ENCODE measurements at regions not wholly inside any gene's neighbourhood (a gene's known extent, or its start where the extent isn't known, plus 50 kb on each side); places are given as distances from the start of the nearest gene placed in this dataset.

DNA sequence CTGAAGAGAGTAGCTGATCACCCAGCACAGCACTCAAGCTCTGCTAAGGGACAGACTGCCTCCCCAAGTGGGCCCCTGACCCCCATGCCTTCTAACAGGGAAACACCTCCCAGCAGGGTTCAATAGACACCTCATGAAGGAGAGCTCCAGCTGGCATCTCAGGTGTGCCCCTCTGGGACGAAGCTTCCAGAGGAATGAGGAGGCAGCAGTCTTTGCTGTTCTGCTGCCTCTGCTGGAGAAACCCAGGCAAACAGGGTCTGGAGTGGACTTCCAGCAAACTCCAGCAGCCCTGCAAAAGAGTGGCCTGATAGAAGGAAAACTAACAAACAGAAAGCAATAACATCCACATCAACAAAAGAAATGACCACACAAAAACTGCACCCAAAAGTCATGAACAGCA is 412.8 kb downstream of the PRDM5 start:
- TF ChIP-seq, protein P1, sequence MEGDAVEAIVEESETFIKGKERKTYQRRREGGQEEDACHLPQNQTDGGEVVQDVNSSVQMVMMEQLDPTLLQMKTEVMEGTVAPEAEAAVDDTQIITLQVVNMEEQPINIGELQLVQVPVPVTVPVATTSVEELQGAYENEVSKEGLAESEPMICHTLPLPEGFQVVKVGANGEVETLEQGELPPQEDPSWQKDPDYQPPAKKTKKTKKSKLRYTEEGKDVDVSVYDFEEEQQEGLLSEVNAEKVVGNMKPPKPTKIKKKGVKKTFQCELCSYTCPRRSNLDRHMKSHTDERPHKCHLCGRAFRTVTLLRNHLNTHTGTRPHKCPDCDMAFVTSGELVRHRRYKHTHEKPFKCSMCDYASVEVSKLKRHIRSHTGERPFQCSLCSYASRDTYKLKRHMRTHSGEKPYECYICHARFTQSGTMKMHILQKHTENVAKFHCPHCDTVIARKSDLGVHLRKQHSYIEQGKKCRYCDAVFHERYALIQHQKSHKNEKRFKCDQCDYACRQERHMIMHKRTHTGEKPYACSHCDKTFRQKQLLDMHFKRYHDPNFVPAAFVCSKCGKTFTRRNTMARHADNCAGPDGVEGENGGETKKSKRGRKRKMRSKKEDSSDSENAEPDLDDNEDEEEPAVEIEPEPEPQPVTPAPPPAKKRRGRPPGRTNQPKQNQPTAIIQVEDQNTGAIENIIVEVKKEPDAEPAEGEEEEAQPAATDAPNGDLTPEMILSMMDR (IDR thresholded peaks at IDR 0.05): no peak
- TF ChIP-seq POLR2A (IDR thresholded peaks at IDR 0.05) (no peak), EP300 (IDR thresholded peaks at IDR 0.05) (no peak)

All from ovary (tissue), 3 donors.